K562 (cell line): ENCODE measurements at regions not wholly inside any gene's neighbourhood (a gene's known extent, or its start where the extent isn't known, plus 50 kb on each side); places are given as distances from the start of the nearest gene placed in this dataset.

Source experiments
- ATAC-seq: fragments of 200-7000 bp; cut with Tn5 transposase; 3 replicates; pipeline ENCODE4 v1.9.1; 2020; ENCODE audit warnings: moderate library complexity
- BruUV-seq: library from RNA; stranded (reverse); fragments of 400-500 nt; replicated peaks from 2 replicates; lab custom pipeline; 2021; lab: Mats Ljungman, UMichigan
- CTCF ChIA-PET: fragments of 300-600 bp; formaldehyde crosslinking; extraction: SDS; loops from one replicate; lab custom pipeline; 2021; ENCODE audit warnings: low intra/inter-chr PET ratio; lab: Yijun Ruan, JAX
- POLR2A ChIA-PET: fragments of 300-600, 350-650 bp; sonication (Branson Sonifier 250); formaldehyde crosslinking; extraction: SDS; loops from one replicate; lab custom pipeline; 2021; ENCODE audit warnings: antibody characterized with exemption, inconsistent platforms; lab: Yijun Ruan, JAX
- DNase-seq, 4 experiments: peaks; one replicate each; pipeline versions ENCODE4 v3.0.0 to v3.0.0-alpha.2; 2011 to 2018; ENCODE audit warnings: low spot score in 3 of 4, mixed read lengths in 3 of 4; ENCODE audit errors: extremely low read depth in 1 of 4
- FAIRE-seq: peaks from 2 replicates; lab custom pipeline; 2011; peaks lifted over from hg19 to GRCh38; lab: Jason Lieb, UNC
- H2AFZ ChIP-seq: 2 replicates; pipeline ENCODE4 v1.6.0; 2011; ENCODE audit warnings: low read depth, low read length, control low read depth, inconsistent platforms
- H3K27ac ChIP-seq: fragments of 200-600 bp; 3 replicates; pipeline ENCODE4 v1.8.0; 2011; ENCODE audit warnings: low read depth, mild to moderate bottlenecking, control low read depth, inconsistent platforms, low read length, moderate library complexity, mixed read lengths; ENCODE audit errors: extremely low read depth
- H3K27me3 ChIP-seq, 2 experiments: fragments of 300-600 bp in 1 of 2; 2 replicates in 1 of 2; 3 replicates in 1 of 2; pipeline versions ENCODE4 v1.6.0 to v1.8.0; 2011; ENCODE audit warnings: inconsistent platforms in 2 of 2, low read length in 2 of 2, mild to moderate bottlenecking in 1 of 2, mixed read lengths in 1 of 2, moderate library complexity in 1 of 2; ENCODE audit not compliant: control insufficient read depth in 2 of 2, insufficient read depth in 2 of 2
- H3K36me3 ChIP-seq: fragments of 300-600 bp; 3 replicates; pipeline ENCODE4 v1.8.0; 2011; ENCODE audit warnings: mild to moderate bottlenecking, low read length, inconsistent platforms; ENCODE audit not compliant: control insufficient read depth, insufficient read depth
- H3K4me1 ChIP-seq, 2 experiments: fragments of 200-600 bp in 1 of 2; replicated peaks in 1 of 2; 2 replicates in 1 of 2; 3 replicates in 1 of 2; pipeline versions ENCODE4 v1.5.1 to v1.8.0; 2011; ENCODE audit warnings: inconsistent platforms in 2 of 2, low read length in 2 of 2, mild to moderate bottlenecking in 1 of 2, mixed read lengths in 1 of 2, moderate library complexity in 1 of 2; ENCODE audit not compliant: control insufficient read depth in 2 of 2, insufficient read depth in 2 of 2
- H3K4me2 ChIP-seq: 2 replicates; pipeline ENCODE4 v1.6.1; 2011; ENCODE audit warnings: low read length, control low read depth, inconsistent platforms, mixed read lengths; ENCODE audit not compliant: insufficient read depth
- H3K4me3 ChIP-seq: fragments of 200-600 bp; sonication (generic), shearing (Covaris generic); 2 replicates; pipeline ENCODE4 v1.5.1; 2016; ENCODE audit warnings: control low read depth, inconsistent platforms
- H3K79me2 ChIP-seq: fragments of 200-600 bp; 3 replicates; pipeline ENCODE4 v1.8.0; 2011; ENCODE audit warnings: low read length, inconsistent platforms; ENCODE audit not compliant: control insufficient read depth, insufficient read depth
- H3K9ac ChIP-seq, 2 experiments: 2 replicates each; pipeline versions ENCODE4 v1.6.0 to v1.6.1; 2011; ENCODE audit warnings: low read depth in 2 of 2, low read length in 2 of 2, control low read depth in 1 of 2, inconsistent platforms in 1 of 2, mild to moderate bottlenecking in 1 of 2, mixed read lengths in 1 of 2; ENCODE audit not compliant: insufficient read depth in 1 of 2
- H3K9me1 ChIP-seq: one replicate; pipeline ENCODE4 v1.6.0; 2011; ENCODE audit warnings: inconsistent platforms, mild to moderate bottlenecking, low read length, moderate library complexity; ENCODE audit not compliant: control insufficient read depth, insufficient read depth
- H3K9me3 ChIP-seq: replicated peaks from 2 replicates; pipeline ENCODE4 v1.5.1; 2011; ENCODE audit warnings: low read depth, low read length, inconsistent platforms; ENCODE audit not compliant: control insufficient read depth, insufficient read depth
- H4K20me1 ChIP-seq: replicated peaks from 2 replicates; pipeline ENCODE4 v1.6.1; 2011; ENCODE audit warnings: low read length, inconsistent platforms, mixed read lengths; ENCODE audit not compliant: control insufficient read depth, insufficient read depth
- CHCHD3 ChIP-seq: fragments of 250-450 bp; sonication (Bioruptor Pico); IDR thresholded peaks from 2 replicates; pipeline ENCODE4 v2.1.2; 2022; ENCODE audit warnings: mild to moderate bottlenecking
- GATA2 ChIP-seq: sonication (generic); formaldehyde crosslinking; IDR thresholded peaks from 2 replicates; pipeline ENCODE4 v1.4.0; 2020; ENCODE audit warnings: mild to moderate bottlenecking, missing genetic modification reagents
- GATAD2B ChIP-seq: fragments of 450-650 bp; IDR thresholded peaks from 2 replicates; pipeline ENCODE4 v1.6.1; 2017; ENCODE audit warnings: mild to moderate bottlenecking, borderline replicate concordance
- NFATC3 ChIP-seq: fragments of 450-650 bp; IDR thresholded peaks from 2 replicates; pipeline ENCODE4 v1.6.1; 2017; ENCODE audit warnings: mild to moderate bottlenecking
- SIRT6 ChIP-seq: IDR thresholded peaks from one replicate; pipeline ENCODE4 v1.6.1; 2012; ENCODE audit warnings: low read depth, mild to moderate bottlenecking, control low read depth, inconsistent platforms, low read length, moderate library complexity
- TAF7 ChIP-seq: fragments of 450-650 bp; IDR thresholded peaks from 2 replicates; pipeline ENCODE4 v1.6.1; 2016; ENCODE audit warnings: missing genetic modification characterization, missing compliant biosample characterization
- WGBS: fragments of 100-300 bp; shearing (Covaris generic); methylation state at CpG from one replicate; pipeline ENCODE4 v1.1.6; 2016; ENCODE audit warnings: low coverage, mixed read lengths; ENCODE audit not compliant: insufficient coverage; ENCODE audit errors: missing lambda C conversion rate; 5-methylcytosine and 5-hydroxymethylcytosine counted together
- in situ Hi-C: fragments of 300-500 bp; cut with MboI; formaldehyde crosslinking; loops from 4 replicates; pipeline ENCODE4 v1.15.0; 2018; ENCODE audit warnings: inconsistent platforms, mixed read lengths
- intact Hi-C: fragments of 100-400 bp; cut with micrococcal nuclease; formaldehyde crosslinking; loops from 2 replicates; pipeline ENCODE4 v1.14.2; 2022
- TF ChIP-seq, protein P1 (sequence below): sonication (generic); formaldehyde crosslinking; IDR thresholded peaks from 2 replicates; pipeline ENCODE4 v1.8.0; 2022; ENCODE audit warnings: missing genetic modification reagents, mild to moderate bottlenecking, borderline replicate concordance
- TF ChIP-seq, protein P2 (sequence below): fragments of 450-650 bp; IDR thresholded peaks from one replicate; pipeline ENCODE4 v1.6.1; 2018; ENCODE audit warnings: mild to moderate bottlenecking, moderate library complexity; ENCODE audit not compliant: partially characterized antibody
- TF ChIP-seq, protein P3 (sequence below): sonication (generic); formaldehyde crosslinking; IDR thresholded peaks from 2 replicates; pipeline ENCODE4 v1.8.0; 2022; ENCODE audit warnings: mild to moderate bottlenecking, missing genetic modification reagents

DNA sequence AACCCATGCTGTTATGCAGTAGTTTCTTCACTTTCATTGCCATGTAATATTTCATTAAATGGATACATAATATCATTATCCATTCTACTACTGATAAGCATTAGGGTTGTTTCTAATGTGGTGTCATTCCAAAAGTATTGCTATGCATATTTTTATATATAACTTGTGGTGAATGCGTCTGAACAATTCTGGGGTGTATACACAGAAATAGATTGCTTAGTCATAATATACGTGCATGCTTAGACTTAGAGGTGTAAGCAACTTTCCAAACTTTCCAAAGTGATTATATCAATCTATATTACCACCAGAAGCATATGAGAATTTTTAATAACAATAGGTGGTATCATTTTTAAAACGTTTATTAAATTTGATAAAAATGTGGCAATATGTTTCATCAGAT, 540.9 kb downstream of the DSC3 start (continued):
- TF ChIP-seq, protein P1, sequence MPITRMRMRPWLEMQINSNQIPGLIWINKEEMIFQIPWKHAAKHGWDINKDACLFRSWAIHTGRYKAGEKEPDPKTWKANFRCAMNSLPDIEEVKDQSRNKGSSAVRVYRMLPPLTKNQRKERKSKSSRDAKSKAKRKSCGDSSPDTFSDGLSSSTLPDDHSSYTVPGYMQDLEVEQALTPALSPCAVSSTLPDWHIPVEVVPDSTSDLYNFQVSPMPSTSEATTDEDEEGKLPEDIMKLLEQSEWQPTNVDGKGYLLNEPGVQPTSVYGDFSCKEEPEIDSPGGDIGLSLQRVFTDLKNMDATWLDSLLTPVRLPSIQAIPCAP (CRISPR knock-in tag), result no peak

DNA sequence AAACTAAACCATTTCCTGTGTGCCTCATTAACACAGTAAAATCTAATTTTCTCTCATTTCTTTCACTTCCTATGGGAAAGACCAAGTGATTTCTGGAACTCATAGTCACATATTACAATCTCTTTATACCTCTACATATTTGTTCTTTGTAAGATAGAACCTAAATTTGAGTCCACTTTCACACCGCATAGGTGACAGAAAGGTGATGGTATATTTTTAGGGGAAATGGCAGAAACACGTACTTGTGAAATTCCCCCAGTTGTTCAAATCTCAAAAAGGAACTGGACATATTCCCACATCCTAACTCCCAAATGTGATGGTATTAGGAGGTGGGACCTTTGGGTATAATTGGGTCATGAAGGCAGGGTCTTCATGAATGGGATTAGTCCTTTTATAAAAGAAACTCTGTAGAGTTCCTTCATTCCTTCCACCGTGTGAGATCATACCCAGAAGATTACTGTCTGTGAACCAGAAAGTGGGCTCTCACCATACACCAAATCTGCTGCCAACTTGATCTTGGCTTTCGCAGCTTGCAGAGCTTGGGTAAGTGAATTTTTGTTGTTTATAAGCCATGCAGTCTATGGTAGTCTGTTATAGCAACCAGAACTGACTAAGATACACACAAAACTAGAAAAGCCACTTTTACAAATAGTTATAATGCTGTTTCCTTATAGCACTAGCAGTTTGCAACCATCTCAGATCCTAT, 542.1 kb downstream of the DSC3 start:
- CTCF ChIA-PET, result no interaction called here
- no peak; the same call in 1 of the 3 replicates for ATAC-seq

More for the DNA sequence above, 542.1 kb downstream of the DSC3 start:
- Histone ChIP-seq H2AFZ (peak overlapping the region; percentile 63), H3K79me2 (no peaks in the 10 kb centered on the region), H3K4me3 (no peak overlapping the region), H3K9me3 (no peaks in the 10 kb centered on the region), H3K27ac (no peak overlapping the region), H3K27me3 (no peaks in the 10 kb centered on the region), H3K4me2 (no peak overlapping the region), H4K20me1 (no peaks in the 10 kb centered on the region), H3K9me1 (no peaks in the 10 kb centered on the region), H3K36me3 (no peaks in the 10 kb centered on the region), H3K4me1 (no peaks in the 10 kb centered on the region; a peak in 1 of 5 replicates), H3K9ac (no peak overlapping the region)
- TF ChIP-seq, protein P2, sequence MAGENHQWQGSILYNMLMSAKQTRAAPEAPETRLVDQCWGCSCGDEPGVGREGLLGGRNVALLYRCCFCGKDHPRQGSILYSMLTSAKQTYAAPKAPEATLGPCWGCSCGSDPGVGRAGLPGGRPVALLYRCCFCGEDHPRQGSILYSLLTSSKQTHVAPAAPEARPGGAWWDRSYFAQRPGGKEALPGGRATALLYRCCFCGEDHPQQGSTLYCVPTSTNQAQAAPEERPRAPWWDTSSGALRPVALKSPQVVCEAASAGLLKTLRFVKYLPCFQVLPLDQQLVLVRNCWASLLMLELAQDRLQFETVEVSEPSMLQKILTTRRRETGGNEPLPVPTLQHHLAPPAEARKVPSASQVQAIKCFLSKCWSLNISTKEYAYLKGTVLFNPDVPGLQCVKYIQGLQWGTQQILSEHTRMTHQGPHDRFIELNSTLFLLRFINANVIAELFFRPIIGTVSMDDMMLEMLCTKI, result no peak
- TF ChIP-seq SIRT6, result no peak
- TF ChIP-seq NFATC3, result no peak
- TF ChIP-seq, protein P3, sequence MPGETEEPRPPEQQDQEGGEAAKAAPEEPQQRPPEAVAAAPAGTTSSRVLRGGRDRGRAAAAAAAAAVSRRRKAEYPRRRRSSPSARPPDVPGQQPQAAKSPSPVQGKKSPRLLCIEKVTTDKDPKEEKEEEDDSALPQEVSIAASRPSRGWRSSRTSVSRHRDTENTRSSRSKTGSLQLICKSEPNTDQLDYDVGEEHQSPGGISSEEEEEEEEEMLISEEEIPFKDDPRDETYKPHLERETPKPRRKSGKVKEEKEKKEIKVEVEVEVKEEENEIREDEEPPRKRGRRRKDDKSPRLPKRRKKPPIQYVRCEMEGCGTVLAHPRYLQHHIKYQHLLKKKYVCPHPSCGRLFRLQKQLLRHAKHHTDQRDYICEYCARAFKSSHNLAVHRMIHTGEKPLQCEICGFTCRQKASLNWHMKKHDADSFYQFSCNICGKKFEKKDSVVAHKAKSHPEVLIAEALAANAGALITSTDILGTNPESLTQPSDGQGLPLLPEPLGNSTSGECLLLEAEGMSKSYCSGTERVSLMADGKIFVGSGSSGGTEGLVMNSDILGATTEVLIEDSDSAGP (CRISPR knock-in tag), result no peak
- TF ChIP-seq TAF7 (tag), result no peak
- TF ChIP-seq GATA2 (CRISPR knock-in tag), result no peak
- TF ChIP-seq CHCHD3 (CRISPR knock-in tag), result no peak
- TF ChIP-seq GATAD2B, result no peak
- no peak for FAIRE-seq
- DNase-seq, result no peak
- intact Hi-C loops, result no loop called here
- BruUV-seq, result no TSS peak
- WGBS, result 19% methylated on average over 4 of the region's 4 CpGs
- POLR2A ChIA-PET, result no interaction called here
- in situ Hi-C loops, result no loop called here
